Body of pancreas (tissue), 4 donors: ENCODE measurements at regions not wholly inside any gene's neighbourhood (a gene's known extent, or its start where the extent isn't known, plus 50 kb on each side); places are given as distances from the start of the nearest gene placed in this dataset.

Experiments used
- POLR2A ChIP-seq, 3 donors: fragments of 450-650 bp; IDR thresholded peaks; one replicate each; pipeline ENCODE4 v1.6.1; 2016; ENCODE audit warnings: antibody characterized with exemption in 3 of 3, mild to moderate bottlenecking in 2 of 3
- TF ChIP-seq, protein P1 (sequence below), 7 experiments: fragments of 450-650 bp in 4 of 7; fragments of 200-600 bp in 3 of 7; sonication (generic) in 3 of 7; IDR thresholded peaks; one replicate each; pipeline ENCODE4 v1.5.1; 2016 to 2019; ENCODE audit warnings: antibody characterized with exemption in 7 of 7

DNA sequence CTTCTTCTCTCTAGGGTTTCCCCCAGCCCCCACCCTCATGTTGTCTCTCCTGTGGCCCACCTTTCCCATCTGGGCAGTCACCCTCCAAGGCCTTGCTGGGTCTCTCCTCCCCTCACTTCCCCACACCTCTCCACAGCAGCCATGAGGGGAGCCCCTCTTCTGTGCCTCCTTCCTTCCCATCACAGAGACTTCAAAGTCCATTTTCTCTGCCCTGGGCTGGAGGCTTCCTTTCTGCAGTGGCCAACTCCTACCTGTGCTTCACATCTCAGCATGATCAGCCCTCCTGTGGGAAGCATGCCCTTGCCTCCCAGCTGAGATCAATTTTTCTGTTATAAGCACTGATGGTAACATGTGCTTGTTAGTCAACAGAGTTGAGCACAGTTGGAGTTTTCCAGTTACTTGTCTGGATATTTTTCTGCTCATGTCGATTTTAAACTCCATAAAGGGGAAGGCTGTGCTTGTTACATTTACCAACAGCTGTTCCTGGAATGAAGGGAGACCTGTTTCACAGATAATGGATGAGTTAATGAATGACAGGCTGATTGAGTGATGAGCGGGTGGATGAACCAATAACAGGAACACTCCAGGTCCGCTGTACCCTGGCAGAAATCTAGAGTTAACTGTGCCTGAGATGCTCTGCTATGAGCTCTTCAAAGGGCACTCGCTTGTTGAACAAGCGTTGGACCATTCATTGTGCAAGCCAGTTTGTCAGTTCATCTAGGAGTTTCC, 71.4 kb upstream of the PRSS58 start:
- TF ChIP-seq, protein P1, sequence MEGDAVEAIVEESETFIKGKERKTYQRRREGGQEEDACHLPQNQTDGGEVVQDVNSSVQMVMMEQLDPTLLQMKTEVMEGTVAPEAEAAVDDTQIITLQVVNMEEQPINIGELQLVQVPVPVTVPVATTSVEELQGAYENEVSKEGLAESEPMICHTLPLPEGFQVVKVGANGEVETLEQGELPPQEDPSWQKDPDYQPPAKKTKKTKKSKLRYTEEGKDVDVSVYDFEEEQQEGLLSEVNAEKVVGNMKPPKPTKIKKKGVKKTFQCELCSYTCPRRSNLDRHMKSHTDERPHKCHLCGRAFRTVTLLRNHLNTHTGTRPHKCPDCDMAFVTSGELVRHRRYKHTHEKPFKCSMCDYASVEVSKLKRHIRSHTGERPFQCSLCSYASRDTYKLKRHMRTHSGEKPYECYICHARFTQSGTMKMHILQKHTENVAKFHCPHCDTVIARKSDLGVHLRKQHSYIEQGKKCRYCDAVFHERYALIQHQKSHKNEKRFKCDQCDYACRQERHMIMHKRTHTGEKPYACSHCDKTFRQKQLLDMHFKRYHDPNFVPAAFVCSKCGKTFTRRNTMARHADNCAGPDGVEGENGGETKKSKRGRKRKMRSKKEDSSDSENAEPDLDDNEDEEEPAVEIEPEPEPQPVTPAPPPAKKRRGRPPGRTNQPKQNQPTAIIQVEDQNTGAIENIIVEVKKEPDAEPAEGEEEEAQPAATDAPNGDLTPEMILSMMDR (IDR thresholded peaks at IDR 0.05) = no peak
- TF ChIP-seq POLR2A (IDR thresholded peaks at IDR 0.05) = no peak
